ENCODE measurements at regions not wholly inside any gene's neighbourhood (a gene's known extent, or its start where the extent isn't known, plus 50 kb on each side); places are given as distances from the start of the nearest gene placed in this dataset.
A peak's percentile ranks its signal among the peaks of the same experiment; 100 is the strongest.
"Not testable (repeated sequence)": the region's sequence is repeated elsewhere in the genome, so short reads cannot be mapped to it uniquely, and the experiment has no call there.

DNA sequence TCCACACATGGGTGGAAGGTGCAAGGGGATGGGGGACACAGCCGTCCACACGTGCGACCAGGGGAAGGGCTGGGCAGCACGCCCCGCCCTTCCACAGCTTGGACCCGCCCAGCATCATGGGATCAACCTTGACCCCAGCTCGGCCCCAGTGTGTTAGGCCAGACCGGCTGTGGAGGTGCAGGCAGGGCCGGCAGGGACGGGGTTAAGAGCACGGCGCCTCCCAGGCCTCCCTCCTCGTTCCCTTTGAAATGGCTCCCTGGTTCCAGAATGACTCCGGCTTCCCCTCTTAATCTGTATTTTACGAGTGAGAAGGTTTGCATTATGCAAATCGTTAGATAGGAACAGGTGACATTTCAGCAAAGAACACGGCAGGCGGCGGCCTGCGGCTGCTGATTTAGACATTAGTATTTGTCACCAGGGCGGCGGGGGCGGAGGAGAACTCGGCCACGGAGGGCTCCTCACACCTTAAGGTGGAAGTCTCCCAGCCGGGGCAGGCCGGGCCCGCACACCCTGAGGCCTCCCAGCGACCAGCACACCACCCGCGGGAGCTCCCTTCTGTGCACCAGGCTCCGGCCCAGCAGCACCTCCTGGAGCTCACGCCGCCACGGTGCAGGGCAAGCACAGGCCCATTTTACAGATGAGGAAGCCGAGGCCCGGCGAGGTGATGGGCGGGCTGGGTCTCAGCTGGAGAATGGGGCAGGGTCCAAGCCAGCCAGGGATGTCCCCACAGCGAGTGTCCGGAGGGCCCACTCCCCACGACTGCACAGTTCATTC is 116.1 kb downstream of the FAM53A start:
- Histone ChIP-seq H3K4me3 (ENCODE audit: insufficient read depth, low read length) (no peak overlapping the region), H2AFZ (ENCODE audit: low read length) (no peak overlapping the region)
- DNase-seq (ENCODE audit: insufficient read length, low spot score, missing footprints), result peak; percentile 87

DNA sequence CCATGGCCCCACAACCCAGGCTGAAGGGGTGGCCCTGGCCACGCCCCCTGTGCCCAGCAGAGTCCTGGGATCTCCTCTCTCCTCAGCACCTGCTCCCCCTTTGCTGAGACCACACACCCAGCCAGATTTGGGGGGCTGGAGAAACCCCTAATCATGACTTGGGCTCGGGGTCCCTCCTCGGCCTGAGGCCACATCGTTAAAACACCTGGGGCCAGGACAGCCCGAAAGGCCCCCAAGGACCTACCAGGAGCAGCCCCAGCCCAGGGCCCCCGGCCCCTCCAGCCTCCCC is 116.7 kb downstream of the FAM53A start:
- Histone ChIP-seq H3K4me1 (ENCODE audit: insufficient read depth, low read length) (no peaks in the 10 kb centered on the region), H3K9me3 (ENCODE audit: low read depth, low read length) (no peaks in the 10 kb centered on the region), H3K27me3 (ENCODE audit: insufficient read depth, low read length) (no peaks in the 10 kb centered on the region), H3K27ac (ENCODE audit: low read depth, low read length) (no peak overlapping the region), H2AFZ (ENCODE audit: low read length) (no peak overlapping the region), H3K4me2 (ENCODE audit: insufficient read depth, low read length) (no peak overlapping the region), H3K4me3 (ENCODE audit: insufficient read depth, low read length) (no peak overlapping the region), H3K79me2 (ENCODE audit: insufficient read depth, low read length) (no peaks in the 10 kb centered on the region), H3K36me3 (ENCODE audit: insufficient read depth, low read length) (no peaks in the 10 kb centered on the region), H4K20me1 (ENCODE audit: insufficient read depth, low read length) (no peaks in the 10 kb centered on the region)
- DNase-seq (ENCODE audit: insufficient read length, low spot score, missing footprints), result no peak
- TF ChIP-seq, protein P1, sequence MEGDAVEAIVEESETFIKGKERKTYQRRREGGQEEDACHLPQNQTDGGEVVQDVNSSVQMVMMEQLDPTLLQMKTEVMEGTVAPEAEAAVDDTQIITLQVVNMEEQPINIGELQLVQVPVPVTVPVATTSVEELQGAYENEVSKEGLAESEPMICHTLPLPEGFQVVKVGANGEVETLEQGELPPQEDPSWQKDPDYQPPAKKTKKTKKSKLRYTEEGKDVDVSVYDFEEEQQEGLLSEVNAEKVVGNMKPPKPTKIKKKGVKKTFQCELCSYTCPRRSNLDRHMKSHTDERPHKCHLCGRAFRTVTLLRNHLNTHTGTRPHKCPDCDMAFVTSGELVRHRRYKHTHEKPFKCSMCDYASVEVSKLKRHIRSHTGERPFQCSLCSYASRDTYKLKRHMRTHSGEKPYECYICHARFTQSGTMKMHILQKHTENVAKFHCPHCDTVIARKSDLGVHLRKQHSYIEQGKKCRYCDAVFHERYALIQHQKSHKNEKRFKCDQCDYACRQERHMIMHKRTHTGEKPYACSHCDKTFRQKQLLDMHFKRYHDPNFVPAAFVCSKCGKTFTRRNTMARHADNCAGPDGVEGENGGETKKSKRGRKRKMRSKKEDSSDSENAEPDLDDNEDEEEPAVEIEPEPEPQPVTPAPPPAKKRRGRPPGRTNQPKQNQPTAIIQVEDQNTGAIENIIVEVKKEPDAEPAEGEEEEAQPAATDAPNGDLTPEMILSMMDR (IDR thresholded peaks at IDR 0.05; ENCODE audit: extremely low read depth, low read depth, low read length), result no peak

More for the DNA sequence above, 116.1 kb downstream of the FAM53A start:
- H3K4me1 ChIP-seq (ENCODE audit: insufficient read depth, low read length), result no peaks in the 10 kb centered on the region
- H3K9me3 ChIP-seq (ENCODE audit: low read depth, low read length), result no peaks in the 10 kb centered on the region
- no peaks in the 10 kb centered on the region for H3K36me3 ChIP-seq (ENCODE audit: insufficient read depth, low read length)
- no peaks in the 10 kb centered on the region for H4K20me1 ChIP-seq (ENCODE audit: insufficient read depth, low read length)
- H3K27ac ChIP-seq (ENCODE audit: low read depth, low read length), result no peak overlapping the region
- TF ChIP-seq, protein P1 (IDR thresholded peaks at IDR 0.05; ENCODE audit: extremely low read depth, low read depth, low read length), result no peak
- no peak overlapping the region for H3K4me2 ChIP-seq (ENCODE audit: insufficient read depth, low read length)
- no peaks in the 10 kb centered on the region for H3K27me3 ChIP-seq (ENCODE audit: insufficient read depth, low read length)
- no peaks in the 10 kb centered on the region for H3K79me2 ChIP-seq (ENCODE audit: insufficient read depth, low read length)

DNA sequence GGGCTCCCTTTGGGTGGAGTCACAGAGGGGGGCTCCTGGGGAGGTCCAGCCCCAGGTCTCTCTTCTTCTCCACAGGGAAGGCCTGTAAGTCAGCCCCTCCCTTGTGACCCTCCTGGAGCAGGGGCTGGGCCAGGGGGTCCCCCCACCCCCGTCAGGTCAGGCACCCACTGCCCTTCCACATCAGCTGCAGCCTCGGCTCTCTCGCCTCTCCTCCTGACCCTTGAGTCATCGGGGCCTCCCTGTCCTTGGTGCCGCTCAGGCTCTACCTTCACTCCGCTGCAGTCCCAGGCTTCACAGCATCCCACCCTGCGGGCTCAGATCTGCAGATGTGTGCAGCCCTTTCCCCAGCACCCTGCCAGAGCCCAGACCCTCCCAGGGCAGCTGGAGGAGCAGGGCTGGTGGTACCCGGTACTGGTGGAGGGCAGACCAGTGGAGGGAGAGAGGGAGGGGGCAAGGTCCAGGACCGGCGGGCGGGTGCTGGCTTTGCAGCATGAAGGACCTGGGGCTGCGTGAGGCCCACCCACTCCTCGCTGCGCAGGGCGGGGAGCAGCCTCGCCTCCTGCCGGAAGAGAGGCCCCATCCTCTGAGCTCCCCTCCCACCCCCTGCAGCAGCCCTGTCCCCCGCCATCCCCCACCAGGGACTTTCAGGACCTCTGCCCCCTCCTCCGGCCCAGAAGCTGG is 117.1 kb downstream of the FAM53A start:
- peak; percentile 91 for DNase-seq (ENCODE audit: insufficient read length, low spot score, missing footprints)
- H3K79me2 ChIP-seq (ENCODE audit: insufficient read depth, low read length), result no peaks in the 10 kb centered on the region
- no peak overlapping the region for H3K27ac ChIP-seq (ENCODE audit: low read depth, low read length)
- no peak overlapping the region for H3K4me2 ChIP-seq (ENCODE audit: insufficient read depth, low read length)
- no peaks in the 10 kb centered on the region for H4K20me1 ChIP-seq (ENCODE audit: insufficient read depth, low read length)
- no peaks in the 10 kb centered on the region for H3K36me3 ChIP-seq (ENCODE audit: insufficient read depth, low read length)
- H3K9me3 ChIP-seq (ENCODE audit: low read depth, low read length), result no peaks in the 10 kb centered on the region
- TF ChIP-seq, protein P1 (IDR thresholded peaks at IDR 0.05; ENCODE audit: extremely low read depth, low read depth, low read length), result no peak
- no peaks in the 10 kb centered on the region for H3K4me1 ChIP-seq (ENCODE audit: insufficient read depth, low read length)
- no peak overlapping the region for H3K4me3 ChIP-seq (ENCODE audit: insufficient read depth, low read length)
- H3K27me3 ChIP-seq (ENCODE audit: insufficient read depth, low read length), result no peaks in the 10 kb centered on the region
- H2AFZ ChIP-seq (ENCODE audit: low read length), result no peak overlapping the region

DNA sequence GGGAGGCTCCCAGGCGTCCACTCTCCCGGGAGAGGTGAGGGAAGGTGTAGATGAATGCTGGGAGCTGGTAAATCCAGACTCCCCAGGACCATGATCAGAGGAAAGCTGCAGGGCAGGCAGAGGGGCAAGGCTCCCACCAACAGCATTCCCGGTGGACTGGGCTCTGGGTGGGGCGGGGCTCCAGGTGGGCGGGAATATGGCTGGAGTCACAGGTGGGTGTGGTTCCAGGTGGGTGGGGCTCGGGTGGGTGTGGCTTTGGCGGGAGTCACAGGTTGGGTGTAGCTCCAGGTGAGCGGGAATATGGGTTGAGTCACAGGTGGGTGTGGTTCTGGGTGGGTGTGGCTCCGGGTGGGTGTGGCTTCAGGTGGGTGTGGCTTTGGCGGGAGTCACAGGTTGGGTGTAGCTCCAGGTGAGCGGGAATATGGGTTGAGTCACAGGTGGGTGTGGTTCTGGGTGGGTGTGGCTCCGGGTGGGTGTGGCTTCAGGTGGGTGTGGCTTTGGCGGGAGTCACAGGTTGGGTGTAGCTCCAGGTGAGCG is 117.7 kb downstream of the FAM53A start:
- H3K27me3 ChIP-seq (ENCODE audit: insufficient read depth, low read length); H2AFZ ChIP-seq (ENCODE audit: low read length); H3K9me3 ChIP-seq (ENCODE audit: low read depth, low read length); H3K4me1 ChIP-seq (ENCODE audit: insufficient read depth, low read length); H3K4me2 ChIP-seq (ENCODE audit: insufficient read depth, low read length); H3K36me3 ChIP-seq (ENCODE audit: insufficient read depth, low read length); H4K20me1 ChIP-seq (ENCODE audit: insufficient read depth, low read length); H3K27ac ChIP-seq (ENCODE audit: low read depth, low read length); H3K79me2 ChIP-seq (ENCODE audit: insufficient read depth, low read length); H3K4me3 ChIP-seq (ENCODE audit: insufficient read depth, low read length): not testable (repeated sequence)
- DNase-seq (ENCODE audit: insufficient read length, low spot score, missing footprints), result peak; percentile 90

Measured in osteoblast (primary cell).